PC-9 (cell line): ENCODE measurements at regions not wholly inside any gene's neighbourhood (a gene's known extent, or its start where the extent isn't known, plus 50 kb on each side); places are given as distances from the start of the nearest gene placed in this dataset.

Experiments used
- BruUV-seq: library from RNA; stranded (reverse); fragments of 400-500 nt; replicated peaks from 2 replicates; lab custom pipeline; 2021; lab: Mats Ljungman, UMichigan
- CTCF ChIA-PET: fragments of 300-600 bp; sonication (Branson Sonifier 250); formaldehyde crosslinking; loops from one replicate; lab custom pipeline; 2022; ENCODE audit warnings: antibody characterized with exemption; lab: Charles Lee
- POLR2A ChIA-PET: fragments of 300-600 bp; sonication (Branson Sonifier 250); formaldehyde crosslinking; loops from one replicate; lab custom pipeline; 2022; ENCODE audit warnings: antibody characterized with exemption; ENCODE audit not compliant: unreplicated experiment; lab: Charles Lee
- DNase-seq, 2 experiments: peaks; one replicate each; pipeline versions ENCODE4 v3.0.0 to v3.0.0-alpha.2; 2015 to 2022; ENCODE audit warnings: mixed read lengths in 1 of 2
- H2AFZ ChIP-seq: fragments of 200-600 bp; sonication (generic); 2 replicates; pipeline ENCODE4 v1.8.1; 2017; ENCODE audit warnings: antibody characterized with exemption
- H3F3A ChIP-seq: fragments of 200-600 bp; sonication (generic); 2 replicates; pipeline ENCODE4 v1.8.1; 2017; ENCODE audit warnings: antibody characterized with exemption, mild to moderate bottlenecking, low read depth; ENCODE audit not compliant: insufficient read depth
- H3K27ac ChIP-seq: fragments of 200-600 bp; sonication (generic); 2 replicates; pipeline ENCODE4 v1.6.1; 2016; ENCODE audit warnings: mixed run types
- H3K27me3 ChIP-seq: fragments of 200-600 bp; sonication (generic); 2 replicates; pipeline ENCODE4 v1.6.1; 2016; ENCODE audit warnings: low read depth, mixed run types; ENCODE audit not compliant: insufficient read depth
- H3K36me3 ChIP-seq: fragments of 200-600 bp; sonication (generic); 2 replicates; pipeline ENCODE4 v1.6.1; 2016; ENCODE audit warnings: low read depth, mixed run types
- H3K4me1 ChIP-seq: fragments of 200-600 bp; sonication (generic); replicated peaks from 2 replicates; pipeline ENCODE4 v1.6.1; 2016; ENCODE audit warnings: mixed run types; ENCODE audit not compliant: insufficient read depth
- H3K4me2 ChIP-seq: fragments of 200-600 bp; sonication (generic); 2 replicates; pipeline ENCODE4 v1.6.1; 2017; ENCODE audit warnings: mixed run types
- H3K4me3 ChIP-seq: fragments of 200-600 bp; sonication (generic); 2 replicates; pipeline ENCODE4 v1.6.1; 2016; ENCODE audit warnings: mixed run types
- H3K79me2 ChIP-seq: fragments of 200-600 bp; sonication (generic); 2 replicates; pipeline ENCODE4 v1.6.1; 2017; ENCODE audit warnings: low read depth, mixed run types
- H3K9me2 ChIP-seq: fragments of 200-600 bp; sonication (generic); 2 replicates; pipeline ENCODE4 v1.8.1; 2017; ENCODE audit warnings: mild to moderate bottlenecking; ENCODE audit not compliant: insufficient read depth
- H3K9me3 ChIP-seq: fragments of 200-600 bp; sonication (generic); 2 replicates; pipeline ENCODE4 v1.8.1; 2016; ENCODE audit warnings: low read depth; ENCODE audit not compliant: insufficient read depth
- H4K20me1 ChIP-seq: fragments of 200-600 bp; sonication (generic); 2 replicates; pipeline ENCODE4 v1.8.1; 2017; ENCODE audit not compliant: insufficient read depth
- CTCF ChIP-seq: fragments of 200-600 bp; sonication (generic); conservative IDR thresholded peaks from 2 replicates; pipeline ENCODE4 v1.6.1; 2017; ENCODE audit warnings: mixed run types, antibody characterized with exemption, mild to moderate bottlenecking, moderate library complexity
- EZH2 ChIP-seq: fragments of 200-600 bp; sonication (generic); IDR thresholded peaks from 2 replicates; pipeline ENCODE4 v1.8.0; 2017; ENCODE audit warnings: antibody characterized with exemption, low read depth
- intact Hi-C: fragments of 100-400 bp; cut with micrococcal nuclease; formaldehyde crosslinking; loops from one replicate; pipeline ENCODE4 v1.10.0; 2022; ENCODE audit not compliant: unreplicated experiment

DNA sequence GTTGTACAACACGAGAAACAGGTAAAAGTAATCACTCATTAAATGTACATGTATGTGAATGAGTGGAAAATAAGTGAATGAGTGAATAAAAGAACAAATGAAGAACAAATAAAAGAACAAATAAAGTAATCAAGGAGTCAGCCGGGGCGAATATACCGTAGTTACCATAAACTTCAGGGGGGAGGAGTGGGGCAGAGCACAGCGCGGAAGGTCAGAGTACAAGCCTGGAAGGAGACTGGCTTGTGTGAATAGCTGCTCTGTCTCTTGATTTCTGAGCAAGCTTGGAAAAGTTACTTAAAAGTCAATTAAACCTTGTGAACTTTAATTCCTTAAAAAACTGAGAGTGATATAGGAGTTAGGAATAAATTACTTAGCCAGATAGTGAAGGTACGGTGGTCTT, 466.5 kb upstream of the CNTN4 start:
- CTCF ChIA-PET: no interaction called here
- H3F3A ChIP-seq: no peaks in the 10 kb centered on the region
- TF ChIP-seq CTCF (no peak), EZH2 (no peak)
- no peak overlapping the region for H2AFZ ChIP-seq
- no peaks in the 10 kb centered on the region for H3K36me3 ChIP-seq
- no peaks in the 10 kb centered on the region for H4K20me1 ChIP-seq
- H3K27ac ChIP-seq: no peak overlapping the region
- no peaks in the 10 kb centered on the region for H3K79me2 ChIP-seq
- no peaks in the 10 kb centered on the region for H3K27me3 ChIP-seq
- intact Hi-C loops: no loop called here
- H3K9me2 ChIP-seq: no peaks in the 10 kb centered on the region
- no TSS peak for BruUV-seq
- POLR2A ChIA-PET: no interaction called here
- no peaks in the 10 kb centered on the region for H3K4me1 ChIP-seq
- no peak overlapping the region for H3K4me3 ChIP-seq
- no peak for DNase-seq
- no peak overlapping the region for H3K4me2 ChIP-seq
- no peaks in the 10 kb centered on the region for H3K9me3 ChIP-seq

DNA sequence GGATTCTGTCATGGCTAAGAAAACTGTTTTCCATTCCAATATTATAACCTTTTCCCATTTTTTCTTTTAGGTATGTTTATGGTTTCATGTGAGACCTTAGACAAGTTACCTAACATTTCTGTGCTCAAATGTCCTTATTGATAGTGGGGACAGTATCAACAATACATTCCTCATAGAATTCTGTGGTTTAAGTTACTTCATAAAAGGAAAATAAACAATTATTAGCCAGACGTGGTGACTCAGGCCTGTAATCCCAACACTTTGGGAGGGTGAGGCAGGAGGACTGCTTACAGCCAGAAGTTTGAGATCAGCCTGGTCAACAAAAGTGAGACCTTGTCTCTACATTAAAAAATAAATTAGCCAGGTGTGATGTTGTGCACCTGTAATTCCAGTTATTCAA, 436.8 kb upstream of the CNTN4 start:
- Histone ChIP-seq H3F3A (no peaks in the 10 kb centered on the region), H3K9me3 (no peaks in the 10 kb centered on the region), H3K4me1 (no peaks in the 10 kb centered on the region), H3K79me2 (no peaks in the 10 kb centered on the region), H3K9me2 (no peaks in the 10 kb centered on the region), H3K4me3 (no peak overlapping the region), H3K27ac (no peak overlapping the region), H3K36me3 (no peaks in the 10 kb centered on the region), H3K27me3 (no peaks in the 10 kb centered on the region), H4K20me1 (no peaks in the 10 kb centered on the region), H2AFZ (no peak overlapping the region), H3K4me2 (no peak overlapping the region)
- BruUV-seq: no TSS peak
- ChIA-PET POLR2A (no interaction called here), CTCF (no interaction called here)
- no peak for TF ChIP-seq EZH2
- no peak for TF ChIP-seq CTCF
- no peak for DNase-seq
- intact Hi-C loops: no loop called here

DNA sequence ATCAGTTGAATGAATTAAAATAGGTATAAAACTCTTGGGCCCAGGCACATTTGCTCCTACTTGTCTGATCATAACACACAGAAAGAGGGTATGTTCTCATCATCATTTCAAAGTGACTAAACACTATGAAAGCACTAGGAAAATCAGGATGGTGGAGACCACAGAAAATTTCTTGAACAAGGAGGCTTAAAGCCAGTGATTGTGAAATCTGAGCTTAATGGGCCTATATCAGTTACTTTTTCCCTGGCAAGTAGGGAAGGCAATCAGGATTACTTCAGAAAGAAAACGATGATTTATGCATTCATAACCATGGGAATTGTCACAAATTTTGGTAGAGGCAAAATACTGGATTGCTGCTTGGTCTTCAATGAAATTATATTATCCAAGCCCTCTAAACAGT, 434.4 kb upstream of the CNTN4 start:
- ChIA-PET CTCF (no interaction called here), POLR2A (no interaction called here)
- intact Hi-C loops: no loop called here
- TF ChIP-seq CTCF (no peak), EZH2 (no peak)
- Histone ChIP-seq H3K4me2 (no peak overlapping the region), H3K36me3 (no peaks in the 10 kb centered on the region), H3K27me3 (no peaks in the 10 kb centered on the region), H3K9me2 (no peaks in the 10 kb centered on the region), H3F3A (no peaks in the 10 kb centered on the region), H3K9me3 (no peaks in the 10 kb centered on the region), H3K27ac (no peak overlapping the region), H3K4me1 (no peaks in the 10 kb centered on the region), H2AFZ (no peak overlapping the region), H3K79me2 (no peaks in the 10 kb centered on the region), H3K4me3 (no peak overlapping the region), H4K20me1 (no peaks in the 10 kb centered on the region)
- BruUV-seq: no TSS peak
- no peak for DNase-seq
